ENCODE measurements at regions not wholly inside any gene's neighbourhood (a gene's known extent, or its start where the extent isn't known, plus 50 kb on each side); places are given as distances from the start of the nearest gene placed in this dataset.

- H3K27me3 Mint-ChIP-seq (ENCODE audit: unreplicated experiment), result peaks cover 2% of the 10 kb centered on the region
- no peaks in the 10 kb centered on the region for H3K36me3 Mint-ChIP-seq (ENCODE audit: low read depth, unreplicated experiment)
- no peak for TF ChIP-seq CTCF (IDR thresholded peaks at IDR 0.05; ENCODE audit: unreplicated experiment)
- H3K4me3 Mint-ChIP-seq (ENCODE audit: unreplicated experiment), result no peak overlapping the region
- H3K4me1 Mint-ChIP-seq (ENCODE audit: unreplicated experiment), result peaks cover 4% of the 10 kb centered on the region
- no peak for DNase-seq (ENCODE audit: low spot score)
- H3K9me3 Mint-ChIP-seq (ENCODE audit: unreplicated experiment), result no peaks in the 10 kb centered on the region
- H3K27ac Mint-ChIP-seq (ENCODE audit: unreplicated experiment), result no peak overlapping the region
Observed at GRCh38 chr15:35712956-35713355, 167.0 kb upstream of the DPH6 start.

GRCh38 chr15:35713733-35714132 is 167.8 kb upstream of the DPH6 start:
- Mint-ChIP-seq H3K36me3 (ENCODE audit: low read depth, unreplicated experiment) (no peaks in the 10 kb centered on the region), H3K27me3 (ENCODE audit: unreplicated experiment) (peaks cover 2% of the 10 kb centered on the region), H3K9me3 (ENCODE audit: unreplicated experiment) (no peaks in the 10 kb centered on the region), H3K4me3 (ENCODE audit: unreplicated experiment) (no peak overlapping the region), H3K4me1 (ENCODE audit: unreplicated experiment) (peaks cover 5% of the 10 kb centered on the region), H3K27ac (ENCODE audit: unreplicated experiment) (no peak overlapping the region)
- no peak for TF ChIP-seq CTCF (IDR thresholded peaks at IDR 0.05; ENCODE audit: unreplicated experiment)
- DNase-seq (ENCODE audit: low spot score), result no peak

DNA sequence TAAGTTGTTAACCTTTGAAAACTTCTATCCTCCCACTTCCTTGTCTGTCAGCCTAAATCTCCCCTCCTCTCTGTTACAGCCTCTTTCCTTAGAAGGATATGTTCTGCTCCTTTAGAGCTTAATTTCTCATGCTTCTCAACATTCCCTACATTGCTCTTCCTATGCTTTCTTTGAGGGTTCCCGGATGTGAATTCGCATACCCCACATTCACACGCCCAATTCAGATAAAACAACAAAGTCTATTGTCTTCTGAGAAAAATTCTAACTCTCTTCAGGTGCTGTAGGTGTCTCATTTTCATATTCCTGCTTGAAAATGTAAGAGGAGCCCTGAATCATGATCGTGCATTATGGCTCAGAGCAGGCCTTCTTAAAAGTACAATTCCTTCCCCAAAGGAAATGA is 171.8 kb upstream of the DPH6 start:
- Mint-ChIP-seq H3K36me3 (ENCODE audit: low read depth, unreplicated experiment) (no peaks in the 10 kb centered on the region), H3K27ac (ENCODE audit: unreplicated experiment) (no peak overlapping the region), H3K9me3 (ENCODE audit: unreplicated experiment) (no peaks in the 10 kb centered on the region), H3K4me3 (ENCODE audit: unreplicated experiment) (no peak overlapping the region), H3K27me3 (ENCODE audit: unreplicated experiment) (no peaks in the 10 kb centered on the region), H3K4me1 (ENCODE audit: unreplicated experiment) (peaks cover 6% of the 10 kb centered on the region)
- no peak for DNase-seq (ENCODE audit: low spot score)
- TF ChIP-seq CTCF (IDR thresholded peaks at IDR 0.05; ENCODE audit: unreplicated experiment), result no peak

GRCh38 chr15:35720019-35720418 is 174.1 kb upstream of the DPH6 start:
- TF ChIP-seq CTCF (IDR thresholded peaks at IDR 0.05; ENCODE audit: unreplicated experiment), result no peak
- Mint-ChIP-seq H3K4me3 (ENCODE audit: unreplicated experiment) (no peak overlapping the region), H3K9me3 (ENCODE audit: unreplicated experiment) (no peaks in the 10 kb centered on the region), H3K27ac (ENCODE audit: unreplicated experiment) (no peak overlapping the region), H3K4me1 (ENCODE audit: unreplicated experiment) (peaks cover 6% of the 10 kb centered on the region), H3K36me3 (ENCODE audit: low read depth, unreplicated experiment) (no peaks in the 10 kb centered on the region), H3K27me3 (ENCODE audit: unreplicated experiment) (peaks cover 3% of the 10 kb centered on the region)
- no peak for DNase-seq (ENCODE audit: low spot score)

GRCh38 chr15:35720984-35721383 is 175.0 kb upstream of the DPH6 start:
- H3K27ac Mint-ChIP-seq (ENCODE audit: unreplicated experiment), result no peak overlapping the region
- H3K9me3 Mint-ChIP-seq (ENCODE audit: unreplicated experiment), result no peaks in the 10 kb centered on the region
- TF ChIP-seq CTCF (IDR thresholded peaks at IDR 0.05; ENCODE audit: unreplicated experiment), result no peak
- no peak overlapping the region for H3K4me3 Mint-ChIP-seq (ENCODE audit: unreplicated experiment)
- peaks cover 3% of the 10 kb centered on the region for H3K27me3 Mint-ChIP-seq (ENCODE audit: unreplicated experiment)
- H3K4me1 Mint-ChIP-seq (ENCODE audit: unreplicated experiment), result peaks cover 6% of the 10 kb centered on the region
- DNase-seq (ENCODE audit: low spot score), result no peak
- no peaks in the 10 kb centered on the region for H3K36me3 Mint-ChIP-seq (ENCODE audit: low read depth, unreplicated experiment)
